Activated CD8-positive, alpha-beta T cell treated with anti-CD3 and anti-CD28 coated beads for 36 hours (primary cell): ENCODE measurements at regions not wholly inside any gene's neighbourhood (a gene's known extent, or its start where the extent isn't known, plus 50 kb on each side); places are given as distances from the start of the nearest gene placed in this dataset.
"Not testable (repeated sequence)": the region's sequence is repeated elsewhere in the genome, so short reads cannot be mapped to it uniquely, and the experiment has no call there.

ENCODE experiments used
- ATAC-seq: fragments of 200-7000 bp; cut with Tn5 transposase; one replicate; pipeline ENCODE4 v1.10.0; 2021; ENCODE audit warnings: mild to moderate bottlenecking, moderate library complexity
- CTCF ChIA-PET: fragments of 350-600 bp; sonication (Branson Sonifier 250); formaldehyde crosslinking; loops from one replicate; lab custom pipeline; 2021; ENCODE audit warnings: antibody characterized with exemption; lab: Charles Lee
- POLR2A ChIA-PET: fragments of 350-600 bp; sonication (Branson Sonifier 250); formaldehyde crosslinking; loops from one replicate; lab custom pipeline; 2021; ENCODE audit warnings: antibody characterized with exemption; lab: Charles Lee
- DNase-seq: peaks from one replicate; pipeline ENCODE4 v3.0.0-alpha.2; 2020
- H3K27ac Mint-ChIP-seq: one replicate; pipeline ENCODE4 v1.8.0; 2021; ENCODE audit warnings: mild to moderate bottlenecking, mixed read lengths
- H3K27me3 Mint-ChIP-seq: one replicate; pipeline ENCODE4 v1.8.0; 2021; ENCODE audit warnings: mixed read lengths
- H3K36me3 Mint-ChIP-seq: one replicate; pipeline ENCODE4 v1.8.0; 2021; ENCODE audit warnings: low read depth, mixed read lengths
- H3K4me1 Mint-ChIP-seq: one replicate; pipeline ENCODE4 v1.8.0; 2021; ENCODE audit warnings: low read depth, mixed read lengths
- H3K4me3 Mint-ChIP-seq: one replicate; pipeline ENCODE4 v1.8.0; 2021; ENCODE audit warnings: mild to moderate bottlenecking, moderate library complexity, mixed read lengths
- H3K9me3 Mint-ChIP-seq: one replicate; pipeline ENCODE4 v1.8.0; 2021; ENCODE audit warnings: mixed read lengths
- intact Hi-C: fragments of 100-400 bp; cut with micrococcal nuclease; formaldehyde crosslinking; loops from one replicate; pipeline ENCODE4 v1.10.0; 2022
- TF ChIP-seq, protein P1 (sequence below): fragments of 200-600 bp; IDR thresholded peaks from one replicate; pipeline ENCODE4 v1.8.0; 2022; ENCODE audit warnings: antibody characterized with exemption, mild to moderate bottlenecking

DNA sequence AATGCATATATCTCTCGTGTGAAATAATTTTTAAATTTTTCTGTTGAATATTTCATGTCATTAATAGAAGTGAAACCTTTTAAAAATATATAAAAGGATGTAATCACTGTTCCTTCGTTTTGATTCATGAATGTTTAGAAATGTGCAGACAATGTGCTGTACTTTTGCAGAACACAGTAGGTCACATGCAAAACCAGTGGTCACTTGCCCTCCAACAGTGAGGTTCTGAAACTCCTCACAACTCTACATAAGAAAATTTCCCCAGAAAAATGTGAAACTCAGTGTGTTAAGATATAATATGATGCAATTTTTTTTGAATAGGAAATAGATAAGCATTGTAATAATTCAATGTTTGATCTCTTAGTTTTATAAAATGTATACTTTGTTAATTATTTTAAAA is 747.7 kb upstream of the CDH18 start:
- ATAC-seq: not testable (repeated sequence)

DNA sequence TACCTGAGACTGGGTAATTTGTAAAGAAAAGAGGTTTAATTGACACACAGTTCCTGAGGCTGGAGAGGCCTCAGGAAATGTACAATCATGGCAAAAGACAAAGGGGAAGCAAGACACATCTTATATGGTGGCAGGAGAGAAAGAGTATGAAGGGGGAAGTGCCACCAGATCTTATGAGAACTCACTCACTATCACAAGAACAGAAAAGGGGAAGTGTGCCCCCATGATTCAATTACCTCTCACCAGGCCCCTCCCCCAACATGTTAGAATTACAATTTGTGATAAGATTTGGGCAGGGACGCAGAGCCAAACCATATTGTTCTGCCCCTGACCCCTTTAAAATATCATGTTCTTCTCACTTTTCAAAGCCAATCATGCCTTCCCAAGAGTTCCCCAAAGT is 744.2 kb upstream of the CDH18 start:
- CTCF ChIA-PET, H3K4me3 Mint-ChIP-seq, ATAC-seq, POLR2A ChIA-PET, H3K9me3 Mint-ChIP-seq, H3K27me3 Mint-ChIP-seq, H3K4me1 Mint-ChIP-seq, H3K36me3 Mint-ChIP-seq, H3K27ac Mint-ChIP-seq, DNase-seq, intact Hi-C loops: not testable (repeated sequence)

More for the DNA sequence above, 747.7 kb upstream of the CDH18 start:
- H3K4me3 Mint-ChIP-seq, CTCF ChIA-PET, H3K27ac Mint-ChIP-seq, DNase-seq, H3K4me1 Mint-ChIP-seq, H3K27me3 Mint-ChIP-seq, intact Hi-C loops, H3K36me3 Mint-ChIP-seq, POLR2A ChIA-PET: not testable (repeated sequence)
- H3K9me3 Mint-ChIP-seq: peaks cover 10% of the 10 kb centered on the region

DNA sequence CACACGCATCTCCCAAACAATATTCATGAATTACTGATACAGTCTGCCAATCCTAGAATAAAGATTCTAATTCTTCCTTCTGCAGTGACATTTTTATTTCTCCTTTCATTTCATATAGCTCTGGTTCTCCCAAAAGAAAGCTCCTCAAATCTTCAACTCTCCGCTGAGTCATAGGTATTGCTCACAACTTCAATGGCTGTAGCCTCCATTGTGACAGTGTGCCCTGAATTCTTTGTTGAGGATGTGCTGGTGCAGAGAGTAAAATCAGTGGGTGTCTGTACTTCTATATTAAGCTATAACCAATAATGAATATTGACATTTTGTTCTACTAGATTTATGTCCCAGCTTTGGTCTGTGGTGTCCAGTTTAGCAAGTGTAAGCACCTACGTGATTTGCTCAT is 733.3 kb upstream of the CDH18 start:
- intact Hi-C loops, H3K4me3 Mint-ChIP-seq, CTCF ChIA-PET, H3K27ac Mint-ChIP-seq, ATAC-seq, H3K27me3 Mint-ChIP-seq, H3K36me3 Mint-ChIP-seq, DNase-seq, H3K9me3 Mint-ChIP-seq, H3K4me1 Mint-ChIP-seq, POLR2A ChIA-PET: not testable (repeated sequence)

GRCh38 chr5:20711520-20712155 is 723.6 kb upstream of the CDH18 start:
- ATAC-seq, H3K27me3 Mint-ChIP-seq, H3K9me3 Mint-ChIP-seq, H3K27ac Mint-ChIP-seq, intact Hi-C loops, H3K36me3 Mint-ChIP-seq, CTCF ChIA-PET, POLR2A ChIA-PET, H3K4me1 Mint-ChIP-seq, H3K4me3 Mint-ChIP-seq, DNase-seq: not testable (repeated sequence)

DNA sequence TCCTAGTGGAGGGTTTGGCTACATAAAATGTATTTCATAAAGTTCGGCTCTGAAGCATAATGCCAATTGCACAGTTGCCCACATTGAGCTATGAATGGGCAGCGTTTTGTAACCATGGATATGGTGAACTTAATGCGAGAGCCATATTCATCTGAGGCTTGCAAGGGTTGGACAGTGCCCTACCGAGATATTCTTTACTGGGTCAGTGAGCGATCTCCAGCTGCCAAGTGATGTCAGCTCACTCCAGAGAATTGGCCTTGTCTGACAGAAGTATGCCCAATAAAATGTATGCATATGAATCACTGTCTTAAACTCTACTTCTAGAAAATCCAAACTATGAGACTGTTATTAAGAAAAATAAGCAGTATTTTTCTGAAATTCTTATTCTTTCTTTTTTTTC is 719.6 kb upstream of the CDH18 start:
- intact Hi-C loops, H3K27me3 Mint-ChIP-seq: not testable (repeated sequence)

DNA sequence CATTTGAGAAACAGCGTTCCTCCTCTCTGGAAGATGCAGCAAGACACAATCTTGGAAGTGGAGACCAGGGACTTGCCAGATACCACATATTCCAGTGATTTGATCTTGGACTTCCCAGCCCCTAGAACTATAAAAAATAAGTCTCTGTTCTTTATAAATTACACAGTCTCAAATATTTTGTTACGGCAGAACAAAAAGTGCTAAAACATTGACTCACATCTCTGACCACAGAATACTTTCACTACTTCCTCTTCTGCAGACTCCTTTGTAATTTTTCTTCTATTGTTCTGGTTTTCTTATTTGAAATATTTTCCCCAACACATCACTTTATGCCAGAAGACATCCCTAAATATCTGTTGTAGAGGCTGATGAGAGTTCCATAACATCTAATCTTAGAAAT is 706.1 kb upstream of the CDH18 start:
- no peaks in the 10 kb centered on the region for H3K27me3 Mint-ChIP-seq
- H3K4me3 Mint-ChIP-seq: no peak overlapping the region
- ChIA-PET POLR2A (no interaction called here), CTCF (no interaction called here)
- H3K4me1 Mint-ChIP-seq: no peaks in the 10 kb centered on the region
- no peak for DNase-seq
- TF ChIP-seq, protein P1, sequence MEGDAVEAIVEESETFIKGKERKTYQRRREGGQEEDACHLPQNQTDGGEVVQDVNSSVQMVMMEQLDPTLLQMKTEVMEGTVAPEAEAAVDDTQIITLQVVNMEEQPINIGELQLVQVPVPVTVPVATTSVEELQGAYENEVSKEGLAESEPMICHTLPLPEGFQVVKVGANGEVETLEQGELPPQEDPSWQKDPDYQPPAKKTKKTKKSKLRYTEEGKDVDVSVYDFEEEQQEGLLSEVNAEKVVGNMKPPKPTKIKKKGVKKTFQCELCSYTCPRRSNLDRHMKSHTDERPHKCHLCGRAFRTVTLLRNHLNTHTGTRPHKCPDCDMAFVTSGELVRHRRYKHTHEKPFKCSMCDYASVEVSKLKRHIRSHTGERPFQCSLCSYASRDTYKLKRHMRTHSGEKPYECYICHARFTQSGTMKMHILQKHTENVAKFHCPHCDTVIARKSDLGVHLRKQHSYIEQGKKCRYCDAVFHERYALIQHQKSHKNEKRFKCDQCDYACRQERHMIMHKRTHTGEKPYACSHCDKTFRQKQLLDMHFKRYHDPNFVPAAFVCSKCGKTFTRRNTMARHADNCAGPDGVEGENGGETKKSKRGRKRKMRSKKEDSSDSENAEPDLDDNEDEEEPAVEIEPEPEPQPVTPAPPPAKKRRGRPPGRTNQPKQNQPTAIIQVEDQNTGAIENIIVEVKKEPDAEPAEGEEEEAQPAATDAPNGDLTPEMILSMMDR: no peak
- intact Hi-C loops: no loop called here
- H3K36me3 Mint-ChIP-seq: no peaks in the 10 kb centered on the region
- H3K27ac Mint-ChIP-seq: no peak overlapping the region
- no peak for ATAC-seq
- no peaks in the 10 kb centered on the region for H3K9me3 Mint-ChIP-seq

More for the DNA sequence above, 719.6 kb upstream of the CDH18 start:
- DNase-seq, H3K36me3 Mint-ChIP-seq, H3K9me3 Mint-ChIP-seq, H3K27ac Mint-ChIP-seq, ATAC-seq, POLR2A ChIA-PET, H3K4me3 Mint-ChIP-seq, CTCF ChIA-PET, H3K4me1 Mint-ChIP-seq: not testable (repeated sequence)

- Mint-ChIP-seq H3K27me3 (no peaks in the 10 kb centered on the region), H3K4me3 (no peak overlapping the region), H3K36me3 (no peaks in the 10 kb centered on the region), H3K9me3 (no peaks in the 10 kb centered on the region), H3K4me1 (no peaks in the 10 kb centered on the region), H3K27ac (no peak overlapping the region)
- ATAC-seq: no peak
- DNase-seq: no peak
- ChIA-PET POLR2A (no interaction called here), CTCF (no interaction called here)
- TF ChIP-seq, protein P1: no peak
- intact Hi-C loops: no loop called here
These were observed 704.9 kb upstream of the CDH18 start for GRCh38 chr5:20692913-20693312.
